Endometrium (tissue), 2 donors: ENCODE measurements at regions not wholly inside any gene's neighbourhood (a gene's known extent, or its start where the extent isn't known, plus 50 kb on each side); places are given as distances from the start of the nearest gene placed in this dataset.

ENCODE experiments used
- FAIRE-seq: peaks from 2 replicates; lab custom pipeline; 2012; peaks lifted over from hg19 to GRCh38; lab: Jason Lieb, UNC
- donor health status: control.
- donor health status: control.

GRCh38 chr1:224505454-224506093 lies 71.0 kb upstream of the WDR26 start:
- FAIRE-seq, result no peak

- FAIRE-seq, result no peak
Measured at GRCh38 chr1:224506141-224506814, 71.7 kb upstream of the WDR26 start.

GRCh38 chr1:224507771-224508523 lies 73.3 kb upstream of the WDR26 start:
- FAIRE-seq, result peak; percentile 51

GRCh38 chr1:224509907-224510306 lies 75.3 kb upstream of the WDR26 start:
- no peak for FAIRE-seq

GRCh38 chr1:224510880-224511645 lies 76.5 kb upstream of the WDR26 start:
- no peak for FAIRE-seq

- no peak for FAIRE-seq
Measured at GRCh38 chr1:224512600-224513151, 78.1 kb upstream of the WDR26 start.

- no peak for FAIRE-seq
Measured at GRCh38 chr1:224513383-224513782, 78.8 kb upstream of the WDR26 start.

- peak; percentile 68 for FAIRE-seq
Measured at GRCh38 chr1:224513787-224514209, 79.2 kb upstream of the WDR26 start.

- FAIRE-seq, result no peak
Measured at GRCh38 chr1:224517171-224517570, 82.6 kb upstream of the WDR26 start.

GRCh38 chr1:224518528-224518927 lies 83.9 kb upstream of the WDR26 start:
- FAIRE-seq, result no peak

GRCh38 chr1:224519874-224520273 lies 85.3 kb upstream of the WDR26 start:
- no peak for FAIRE-seq

GRCh38 chr1:224520808-224521207 lies 86.2 kb upstream of the WDR26 start:
- no peak for FAIRE-seq

GRCh38 chr1:224521904-224522734 lies 87.5 kb upstream of the WDR26 start:
- no peak for FAIRE-seq

- no peak for FAIRE-seq
Measured at GRCh38 chr1:224523676-224524075, 89.1 kb upstream of the WDR26 start.

GRCh38 chr1:224524679-224525078 lies 90.1 kb upstream of the WDR26 start:
- no peak for FAIRE-seq

GRCh38 chr1:224525411-224526040 lies 90.6 kb upstream of the CNIH3 start:
- no peak for FAIRE-seq

GRCh38 chr1:224526771-224527170 lies 89.3 kb upstream of the CNIH3 start:
- no peak for FAIRE-seq

- FAIRE-seq, result no peak
Measured at GRCh38 chr1:224528900-224529299, 87.2 kb upstream of the CNIH3 start.

GRCh38 chr1:224529844-224530243 lies 86.3 kb upstream of the CNIH3 start:
- no peak for FAIRE-seq

GRCh38 chr1:224533517-224533916 lies 82.6 kb upstream of the CNIH3 start:
- no peak for FAIRE-seq

GRCh38 chr1:224534731-224535130 lies 81.4 kb upstream of the CNIH3 start:
- no peak for FAIRE-seq
